ENCODE measurements at regions not wholly inside any gene's neighbourhood (a gene's known extent, or its start where the extent isn't known, plus 50 kb on each side); places are given as distances from the start of the nearest gene placed in this dataset.

DNA sequence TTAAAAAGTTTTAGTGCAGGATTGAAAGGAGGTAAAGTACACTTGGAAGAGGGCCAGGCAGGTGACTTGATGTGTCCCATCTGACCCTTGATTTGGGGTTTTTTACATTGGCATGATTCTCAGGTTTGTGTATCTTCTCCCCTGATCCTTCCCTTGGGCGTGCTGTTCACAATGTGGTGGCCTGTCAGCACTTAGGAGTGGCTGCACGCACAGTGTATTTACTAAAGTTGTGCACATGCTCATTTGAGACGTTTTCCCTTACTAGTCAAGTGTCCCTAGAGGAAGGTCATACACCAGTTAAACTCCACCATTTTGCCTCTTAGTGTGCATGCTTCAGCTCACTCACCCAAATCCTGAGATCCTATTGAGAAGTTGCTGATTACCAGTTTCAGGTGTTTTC lies 145.7 kb upstream of the PLEKHA5 start:
- no peak for TF ChIP-seq POLR2A (IDR thresholded peaks at IDR 0.05)
- TF ChIP-seq CTCF (IDR thresholded peaks at IDR 0.05) = no peak
- TF ChIP-seq EP300 (IDR thresholded peaks at IDR 0.05) = no peak

All from stomach (tissue), 4 donors.